Esophagus muscularis mucosa (tissue), 4 donors: ENCODE measurements at regions not wholly inside any gene's neighbourhood (a gene's known extent, or its start where the extent isn't known, plus 50 kb on each side); places are given as distances from the start of the nearest gene placed in this dataset.

Source experiments
- EP300 ChIP-seq: sonication (generic); formaldehyde crosslinking; IDR thresholded peaks from one replicate; pipeline ENCODE4 v1.6.1; 2017; ENCODE audit warnings: antibody characterized with exemption
- POLR2A ChIP-seq: fragments of 450-650 bp; IDR thresholded peaks from one replicate; pipeline ENCODE4 v1.6.1; 2017; ENCODE audit warnings: antibody characterized with exemption, moderate library complexity, mild to moderate bottlenecking, low read depth
- TF ChIP-seq, protein P1 (sequence below), 3 experiments: fragments of 200-600 bp in 2 of 3; fragments of 450-650 bp in 1 of 3; sonication (generic) in 2 of 3; IDR thresholded peaks; one replicate each; pipeline ENCODE4 v1.5.1; 2017 to 2019; ENCODE audit warnings: antibody characterized with exemption in 3 of 3, mild to moderate bottlenecking in 2 of 3, moderate library complexity in 1 of 3

DNA sequence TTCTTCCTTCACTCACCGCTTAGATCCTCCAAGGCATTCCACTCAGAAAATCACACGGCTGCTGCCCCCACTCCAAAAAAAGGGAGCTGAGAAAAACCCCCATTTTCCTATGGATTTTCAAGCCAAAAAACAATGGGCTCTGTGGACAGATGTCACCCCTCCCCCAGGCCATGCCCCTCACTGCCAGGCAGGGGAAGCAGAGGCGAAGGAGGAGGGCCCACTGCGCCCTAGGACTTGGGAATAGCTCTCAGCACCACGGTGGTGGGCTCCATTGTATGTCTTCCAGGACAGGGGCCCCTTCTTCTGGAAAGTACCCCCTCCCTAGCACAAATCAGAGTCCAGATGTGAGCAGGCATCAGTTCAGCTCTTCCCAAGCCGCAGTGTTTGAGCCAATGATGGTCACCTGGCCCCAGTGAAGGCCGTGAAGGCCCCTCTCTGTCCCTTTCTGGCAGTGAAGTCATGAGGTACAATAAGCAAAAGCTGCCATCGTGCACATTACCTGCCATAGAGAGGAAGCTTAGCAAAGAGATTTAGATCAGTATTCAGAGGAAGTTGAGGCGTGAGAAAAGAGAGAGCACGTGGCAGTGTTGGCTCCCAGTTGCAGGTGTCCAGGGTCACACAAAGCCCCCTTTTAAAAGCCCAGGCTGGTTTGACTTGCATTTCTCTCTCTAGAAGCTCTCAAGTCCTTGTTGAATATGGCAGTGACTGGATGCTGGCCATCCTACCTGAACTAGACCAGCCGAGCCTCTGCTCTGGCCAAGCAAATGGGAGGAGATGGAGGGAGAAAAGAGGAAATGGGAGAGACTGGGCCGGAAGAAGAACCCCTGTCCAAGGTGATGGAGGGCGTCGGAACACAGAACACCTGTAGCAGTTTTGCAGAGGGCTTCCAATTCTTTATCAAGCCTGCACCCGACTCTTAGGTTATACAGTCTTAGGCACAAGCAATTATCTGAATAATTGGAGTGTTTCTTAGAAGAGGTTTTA, 149.0 kb downstream of the TOMM20 start:
- TF ChIP-seq EP300 (no peak), POLR2A (no peak)
- TF ChIP-seq, protein P1, sequence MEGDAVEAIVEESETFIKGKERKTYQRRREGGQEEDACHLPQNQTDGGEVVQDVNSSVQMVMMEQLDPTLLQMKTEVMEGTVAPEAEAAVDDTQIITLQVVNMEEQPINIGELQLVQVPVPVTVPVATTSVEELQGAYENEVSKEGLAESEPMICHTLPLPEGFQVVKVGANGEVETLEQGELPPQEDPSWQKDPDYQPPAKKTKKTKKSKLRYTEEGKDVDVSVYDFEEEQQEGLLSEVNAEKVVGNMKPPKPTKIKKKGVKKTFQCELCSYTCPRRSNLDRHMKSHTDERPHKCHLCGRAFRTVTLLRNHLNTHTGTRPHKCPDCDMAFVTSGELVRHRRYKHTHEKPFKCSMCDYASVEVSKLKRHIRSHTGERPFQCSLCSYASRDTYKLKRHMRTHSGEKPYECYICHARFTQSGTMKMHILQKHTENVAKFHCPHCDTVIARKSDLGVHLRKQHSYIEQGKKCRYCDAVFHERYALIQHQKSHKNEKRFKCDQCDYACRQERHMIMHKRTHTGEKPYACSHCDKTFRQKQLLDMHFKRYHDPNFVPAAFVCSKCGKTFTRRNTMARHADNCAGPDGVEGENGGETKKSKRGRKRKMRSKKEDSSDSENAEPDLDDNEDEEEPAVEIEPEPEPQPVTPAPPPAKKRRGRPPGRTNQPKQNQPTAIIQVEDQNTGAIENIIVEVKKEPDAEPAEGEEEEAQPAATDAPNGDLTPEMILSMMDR (IDR thresholded peaks at IDR 0.05): no peak
